ENCODE measurements at regions not wholly inside any gene's neighbourhood (a gene's known extent, or its start where the extent isn't known, plus 50 kb on each side); places are given as distances from the start of the nearest gene placed in this dataset.

DNA sequence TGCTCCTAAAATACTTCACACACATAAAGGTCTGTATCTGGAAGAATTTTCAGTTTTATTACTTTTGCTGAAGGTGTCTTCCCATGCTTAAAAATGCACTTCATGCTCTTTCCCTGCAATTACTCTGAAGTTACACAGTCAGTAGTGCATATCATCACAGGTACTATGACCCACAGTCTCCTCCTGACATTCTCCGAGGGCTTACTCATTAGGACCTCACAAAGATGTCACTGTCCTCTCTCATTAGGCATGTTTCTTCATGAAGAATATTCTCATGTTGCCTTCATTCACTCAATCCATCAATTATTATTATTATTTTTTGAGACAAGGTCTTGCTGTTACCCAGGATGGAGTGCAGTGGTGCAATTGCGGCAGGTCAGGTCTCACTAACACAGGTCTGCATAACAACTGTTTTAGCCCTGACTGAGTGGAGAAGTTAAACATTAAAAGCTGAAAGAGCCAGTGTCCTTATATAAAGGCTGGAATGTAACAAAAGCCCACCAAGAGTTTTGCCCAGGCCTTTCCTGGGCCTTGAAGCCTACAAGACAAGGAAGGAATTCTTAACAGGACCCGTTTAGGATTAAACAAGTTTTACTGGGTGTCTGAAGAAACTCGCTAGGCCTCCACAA is 119.5 kb upstream of the WSCD2 start:
- intact Hi-C loops (cut with micrococcal nuclease) = no loop called here
- no peak overlapping the region for H3K4me3 Mint-ChIP-seq
- WGBS (ENCODE audit: insufficient coverage) = 78% methylated on average over 2 of the region's 4 CpGs
- no peak overlapping the region for H3K4me2 ChIP-seq (replicated peaks; ENCODE audit: low read depth, low read length, poor library complexity, severe bottlenecking)
- H3K27ac Mint-ChIP-seq = no peak overlapping the region
- POLR2A ChIA-PET = no interaction called here
- H3K4me1 Mint-ChIP-seq = no peaks in the 10 kb centered on the region
- no peak overlapping the region for H3K4me3 ChIP-seq (ENCODE audit: control extremely low read depth in 1 of 5, extremely low read depth in 1 of 5, insufficient read depth in 1 of 5, low read depth in 2 of 5, low read length in 4 of 5)
- H2AFZ ChIP-seq (ENCODE audit: insufficient read depth, low read depth, low read length, poor library complexity, severe bottlenecking) = no peak overlapping the region
- H3K9me3 ChIP-seq (ENCODE audit: control extremely low read depth in 1 of 3, control insufficient read depth in 2 of 3, insufficient read depth in 1 of 3, low read length in 2 of 3) = no peaks in the 10 kb centered on the region
- H3K27ac ChIP-seq (ENCODE audit: low read length in 2 of 2) = no peak overlapping the region
- H3K9me3 Mint-ChIP-seq (ENCODE audit: insufficient read depth) = no peaks in the 10 kb centered on the region
- TF ChIP-seq EZH2 (IDR thresholded peaks at IDR 0.05; ENCODE audit: borderline replicate concordance, insufficient read depth, low read depth, low read length, poor library complexity, severe bottlenecking) = no peak
- TF ChIP-seq, protein P1, sequence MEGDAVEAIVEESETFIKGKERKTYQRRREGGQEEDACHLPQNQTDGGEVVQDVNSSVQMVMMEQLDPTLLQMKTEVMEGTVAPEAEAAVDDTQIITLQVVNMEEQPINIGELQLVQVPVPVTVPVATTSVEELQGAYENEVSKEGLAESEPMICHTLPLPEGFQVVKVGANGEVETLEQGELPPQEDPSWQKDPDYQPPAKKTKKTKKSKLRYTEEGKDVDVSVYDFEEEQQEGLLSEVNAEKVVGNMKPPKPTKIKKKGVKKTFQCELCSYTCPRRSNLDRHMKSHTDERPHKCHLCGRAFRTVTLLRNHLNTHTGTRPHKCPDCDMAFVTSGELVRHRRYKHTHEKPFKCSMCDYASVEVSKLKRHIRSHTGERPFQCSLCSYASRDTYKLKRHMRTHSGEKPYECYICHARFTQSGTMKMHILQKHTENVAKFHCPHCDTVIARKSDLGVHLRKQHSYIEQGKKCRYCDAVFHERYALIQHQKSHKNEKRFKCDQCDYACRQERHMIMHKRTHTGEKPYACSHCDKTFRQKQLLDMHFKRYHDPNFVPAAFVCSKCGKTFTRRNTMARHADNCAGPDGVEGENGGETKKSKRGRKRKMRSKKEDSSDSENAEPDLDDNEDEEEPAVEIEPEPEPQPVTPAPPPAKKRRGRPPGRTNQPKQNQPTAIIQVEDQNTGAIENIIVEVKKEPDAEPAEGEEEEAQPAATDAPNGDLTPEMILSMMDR (IDR thresholded peaks at IDR 0.05) = no peak
- no peaks in the 10 kb centered on the region for H4K20me1 ChIP-seq (ENCODE audit: control insufficient read depth, insufficient read depth, low read length, poor library complexity, severe bottlenecking)
- ATAC-seq (ENCODE audit: low read depth) (no peak), DNase-seq (no peak)
- CTCF ChIA-PET = no interaction called here
- H3K9ac ChIP-seq (ENCODE audit: low read length) = no peak overlapping the region
- no peaks in the 10 kb centered on the region for H3K79me2 ChIP-seq (ENCODE audit: control insufficient read depth, insufficient read depth, low read length)
- no peaks in the 10 kb centered on the region for H3K36me3 ChIP-seq (replicated peaks in 1 of 2; ENCODE audit: control extremely low read depth in 1 of 2, control insufficient read depth in 1 of 2, extremely low read depth in 1 of 2, insufficient read depth in 2 of 2, low read length in 1 of 2)
- peaks cover 21% of the 10 kb centered on the region for H3K27me3 Mint-ChIP-seq
- no peaks in the 10 kb centered on the region for H3K4me1 ChIP-seq (ENCODE audit: control insufficient read depth in 2 of 2, insufficient read depth in 2 of 2, low read length in 2 of 2)
- H3K27me3 ChIP-seq (replicated peaks in 1 of 4; ENCODE audit: control extremely low read depth in 1 of 4, control insufficient read depth in 3 of 4, insufficient read depth in 4 of 4, low read length in 3 of 4) = peaks cover 0 to 6% (median 2%) of the 10 kb centered on the region in 4 experiments

DNA sequence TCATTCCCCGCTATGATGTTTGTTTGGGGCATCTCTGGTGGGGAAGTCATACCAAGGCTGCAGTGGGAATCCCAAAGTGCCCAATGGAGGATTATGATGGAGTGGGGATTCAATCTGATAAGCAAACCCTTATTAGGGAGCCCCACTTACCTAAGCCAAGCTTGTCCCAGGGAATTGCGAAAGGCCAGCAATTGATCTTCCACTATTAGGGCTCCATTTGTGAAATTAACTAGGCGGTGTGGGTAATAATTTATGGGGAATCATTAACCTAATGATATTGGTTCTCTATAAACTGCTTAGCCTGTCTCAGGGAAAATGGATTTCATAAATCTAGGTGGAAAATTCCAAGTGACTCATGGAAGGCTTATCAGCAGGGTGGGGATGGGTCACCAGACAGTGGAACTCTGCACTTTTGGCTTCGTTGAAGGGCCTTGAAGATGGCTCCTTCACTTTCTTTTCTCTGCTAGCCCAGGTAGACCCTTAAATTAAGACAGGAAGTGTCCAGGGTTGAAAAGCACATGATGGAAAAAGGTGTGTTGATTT is 113.0 kb upstream of the WSCD2 start:
- Histone ChIP-seq H3K27me3 (replicated peaks in 1 of 4; ENCODE audit: control extremely low read depth in 1 of 4, control insufficient read depth in 3 of 4, insufficient read depth in 4 of 4, low read length in 3 of 4) (peaks cover 0 to 7% (median 5%) of the 10 kb centered on the region in 4 experiments), H4K20me1 (ENCODE audit: control insufficient read depth, insufficient read depth, low read length, poor library complexity, severe bottlenecking) (no peaks in the 10 kb centered on the region), H3K27ac (ENCODE audit: low read length in 2 of 2) (no peak overlapping the region), H3K9ac (ENCODE audit: low read length) (no peak overlapping the region), H3K36me3 (replicated peaks in 1 of 2; ENCODE audit: control extremely low read depth in 1 of 2, control insufficient read depth in 1 of 2, extremely low read depth in 1 of 2, insufficient read depth in 2 of 2, low read length in 1 of 2) (no peaks in the 10 kb centered on the region), H3K79me2 (ENCODE audit: control insufficient read depth, insufficient read depth, low read length) (no peaks in the 10 kb centered on the region), H3K9me3 (ENCODE audit: control extremely low read depth in 1 of 3, control insufficient read depth in 2 of 3, insufficient read depth in 1 of 3, low read length in 2 of 3) (peaks cover 0 to 2% (median 0%) of the 10 kb centered on the region in 3 donors), H3K4me3 (ENCODE audit: control extremely low read depth in 1 of 5, extremely low read depth in 1 of 5, insufficient read depth in 1 of 5, low read depth in 2 of 5, low read length in 4 of 5) (no peak overlapping the region), H3K4me1 (ENCODE audit: control insufficient read depth in 2 of 2, insufficient read depth in 2 of 2, low read length in 2 of 2) (no peaks in the 10 kb centered on the region), H2AFZ (ENCODE audit: insufficient read depth, low read depth, low read length, poor library complexity, severe bottlenecking) (no peak overlapping the region), H3K4me2 (replicated peaks; ENCODE audit: low read depth, low read length, poor library complexity, severe bottlenecking) (no peak overlapping the region)
- ChIA-PET CTCF (no interaction called here), POLR2A (no interaction called here)
- no peak for ATAC-seq (ENCODE audit: low read depth)
- TF ChIP-seq EZH2 (IDR thresholded peaks at IDR 0.05; ENCODE audit: borderline replicate concordance, insufficient read depth, low read depth, low read length, poor library complexity, severe bottlenecking) = no peak
- TF ChIP-seq, protein P1 (IDR thresholded peaks at IDR 0.05) = no peak
- intact Hi-C loops (cut with micrococcal nuclease) = no loop called here
- peaks cover 20% of the 10 kb centered on the region for H3K27me3 Mint-ChIP-seq
- H3K9me3 Mint-ChIP-seq (ENCODE audit: insufficient read depth) = no peaks in the 10 kb centered on the region
- no peak for DNase-seq
- H3K4me3 Mint-ChIP-seq = no peak overlapping the region
- no peak overlapping the region for H3K27ac Mint-ChIP-seq
- no peaks in the 10 kb centered on the region for H3K4me1 Mint-ChIP-seq
- 75% methylated on average over 1 of the region's 4 CpGs for WGBS (ENCODE audit: insufficient coverage)
